A549 (cell line): ENCODE measurements at regions not wholly inside any gene's neighbourhood (a gene's known extent, or its start where the extent isn't known, plus 50 kb on each side); places are given as distances from the start of the nearest gene placed in this dataset.

Source experiments
- ATAC-seq, 2 experiments: fragments of 200-7000 bp in 1 of 2; fragments of >200 bp in 1 of 2; cut with Nextera tagmentation in 1 of 2; cut with Tn5 transposase in 1 of 2; 3 replicates each; pipeline versions ENCODE4 v1.8.0 to v1.9.1; 2018 to 2020; ENCODE audit warnings: mild to moderate bottlenecking in 1 of 2, moderate library complexity in 1 of 2
- CTCF ChIA-PET: fragments of 300-600 bp; sonication (Branson Sonifier 250); formaldehyde crosslinking; extraction: SDS; loops from one replicate; lab custom pipeline; 2021; ENCODE audit warnings: antibody characterized with exemption, inconsistent platforms; lab: Yijun Ruan, JAX
- POLR2A ChIA-PET: fragments of 350-600 bp; formaldehyde crosslinking; extraction: SDS; loops from one replicate; lab custom pipeline; 2021; ENCODE audit warnings: antibody characterized with exemption, inconsistent platforms; lab: Yijun Ruan, JAX
- DNase-seq, 2 experiments: peaks; one replicate each; pipeline versions ENCODE4 v3.0.0 to v3.0.0-alpha.2; 2011 to 2016; ENCODE audit warnings: low read depth in 1 of 2, low spot score in 1 of 2
- FAIRE-seq: peaks from 2 replicates; lab custom pipeline; 2011; peaks lifted over from hg19 to GRCh38; lab: Jason Lieb, UNC
- H3K27ac ChIP-seq, 2 experiments: fragments of >200 bp; sonication (Bioruptor Twin); formaldehyde crosslinking; 3 replicates each; pipeline ENCODE4 v1.5.1; 2016 to 2017
- H3K4me1 ChIP-seq: fragments of >200 bp; sonication (Bioruptor Twin); formaldehyde crosslinking; 3 replicates; pipeline ENCODE4 v1.6.1; 2016
- H3K4me2 ChIP-seq: fragments of >200 bp; sonication (Bioruptor Twin); formaldehyde crosslinking; 3 replicates; pipeline ENCODE4 v1.6.1; 2016
- H3K4me3 ChIP-seq: fragments of >200 bp; sonication (Bioruptor Twin); formaldehyde crosslinking; 3 replicates; pipeline ENCODE4 v1.5.1; 2016
- H3K9me3 ChIP-seq: fragments of >200 bp; sonication (Bioruptor Twin); formaldehyde crosslinking; 3 replicates; pipeline ENCODE4 v1.6.1; 2016
- BHLHE40 ChIP-seq: IDR thresholded peaks from 2 replicates; pipeline ENCODE4 v1.6.1; 2012; ENCODE audit warnings: low read depth, low read length, inconsistent platforms
- CBX2 ChIP-seq: fragments of 200-600 bp; sonication (generic); IDR thresholded peaks from 2 replicates; pipeline ENCODE4 v1.6.1; 2016; ENCODE audit warnings: low read depth, mild to moderate bottlenecking, borderline replicate concordance
- CHD2 ChIP-seq: fragments of 150-350 bp; IDR thresholded peaks from 2 replicates; pipeline ENCODE4 v1.6.1; 2014; ENCODE audit warnings: low read length; ENCODE audit not compliant: partially characterized antibody
- CTCF ChIP-seq: fragments of >200 bp; sonication (Bioruptor Twin); formaldehyde crosslinking; IDR thresholded peaks from 3 replicates; pipeline ENCODE4 v1.5.1; 2016
- EP300 ChIP-seq, 2 experiments: fragments of >200 bp; sonication (Bioruptor Twin); formaldehyde crosslinking; IDR thresholded peaks; 2 replicates in 1 of 2; 3 replicates in 1 of 2; pipeline ENCODE4 v1.6.1; 2016 to 2017
- FOSL2 ChIP-seq, 2 experiments: fragments of 450-650 bp in 1 of 2; fragments of >200 bp in 1 of 2; sonication (Bioruptor Twin) in 1 of 2; formaldehyde crosslinking; IDR thresholded peaks; 2 replicates each; pipeline versions ENCODE4 v1.5.0 to v1.6.1; 2016 to 2020; ENCODE audit warnings: mild to moderate bottlenecking in 1 of 2, moderate library complexity in 1 of 2
- FOXS1 ChIP-seq: fragments of 250-450 bp; sonication (Bioruptor Pico); IDR thresholded peaks from 2 replicates; pipeline ENCODE4 v1.5.0; 2020; ENCODE audit warnings: mild to moderate bottlenecking, moderate library complexity
- HDAC2 ChIP-seq: fragments of 200-600 bp; sonication (generic); IDR thresholded peaks from 2 replicates; pipeline ENCODE4 v1.6.1; 2016
- HOXA7 ChIP-seq: fragments of 250-450 bp; sonication (Bioruptor Pico); IDR thresholded peaks from 2 replicates; pipeline ENCODE4 v1.5.0; 2020; ENCODE audit warnings: mild to moderate bottlenecking, moderate library complexity
- HOXB13 ChIP-seq: fragments of 250-450 bp; sonication (Bioruptor Pico); IDR thresholded peaks from 2 replicates; pipeline ENCODE4 v1.5.0; 2020; ENCODE audit warnings: low read depth, mild to moderate bottlenecking, moderate library complexity
- KDM5A ChIP-seq: fragments of 200-600 bp; sonication (generic); IDR thresholded peaks from 2 replicates; pipeline ENCODE4 v1.6.1; 2016; ENCODE audit warnings: antibody characterized with exemption, mild to moderate bottlenecking
- MYC ChIP-seq: IDR thresholded peaks from 2 replicates; pipeline ENCODE4 v1.6.1; 2012; ENCODE audit warnings: mild to moderate bottlenecking, inconsistent platforms, low read length, improper control_type of control experiment, borderline replicate concordance
- NFE2L2 ChIP-seq: fragments of 150-350 bp; conservative IDR thresholded peaks from 2 replicates; pipeline ENCODE4 v1.6.1; 2014; ENCODE audit warnings: low read length
- NPAS2 ChIP-seq: fragments of 250-450 bp; sonication (Bioruptor Pico); IDR thresholded peaks from 2 replicates; pipeline ENCODE4 v1.8.0; 2022; ENCODE audit warnings: mild to moderate bottlenecking, moderate library complexity, borderline replicate concordance
- NR3C1 ChIP-seq: fragments of >200 bp; sonication (Bioruptor Twin); formaldehyde crosslinking; IDR thresholded peaks from 3 replicates; pipeline ENCODE4 v1.6.1; 2017
- PHF8 ChIP-seq: fragments of 200-600 bp; sonication (generic); IDR thresholded peaks from 2 replicates; pipeline ENCODE4 v1.6.1; 2016; ENCODE audit warnings: low read depth, mild to moderate bottlenecking, antibody characterized with exemption, moderate library complexity, borderline replicate concordance
- POLR2AphosphoS2 ChIP-seq: conservative IDR thresholded peaks from 2 replicates; pipeline ENCODE4 v1.6.1; 2012; ENCODE audit warnings: low read length, improper control_type of control experiment, inconsistent platforms
- RAD21 ChIP-seq, 2 experiments: fragments of >200 bp in 1 of 2; sonication (Bioruptor Twin) in 1 of 2; formaldehyde crosslinking in 1 of 2; IDR thresholded peaks in 1 of 2; conservative IDR thresholded peaks in 1 of 2; 2 replicates in 1 of 2; 3 replicates in 1 of 2; pipeline ENCODE4 v1.6.1; 2012 to 2018; ENCODE audit warnings: inconsistent platforms in 1 of 2
- REST ChIP-seq: fragments of 200-600 bp; sonication (generic); IDR thresholded peaks from 2 replicates; pipeline ENCODE4 v1.6.1; 2016; ENCODE audit warnings: antibody characterized with exemption, mild to moderate bottlenecking, moderate library complexity
- RNF2 ChIP-seq: fragments of 200-600 bp; sonication (generic); IDR thresholded peaks from 2 replicates; pipeline ENCODE4 v1.6.1; 2016; ENCODE audit warnings: low read depth, mild to moderate bottlenecking, antibody characterized with exemption, moderate library complexity, borderline replicate concordance
- SMC3 ChIP-seq: fragments of >200 bp; sonication (Bioruptor Twin); formaldehyde crosslinking; IDR thresholded peaks from 3 replicates; pipeline ENCODE4 v1.6.1; 2018; ENCODE audit warnings: inconsistent platforms
- SREBF2 ChIP-seq: fragments of 450-650 bp; IDR thresholded peaks from 2 replicates; pipeline ENCODE4 v1.6.1; 2014; ENCODE audit warnings: mild to moderate bottlenecking, moderate library complexity
- ZFP36 ChIP-seq: fragments of 450-650 bp; IDR thresholded peaks from 2 replicates; pipeline ENCODE4 v1.6.1; 2014; ENCODE audit warnings: borderline replicate concordance; ENCODE audit not compliant: partially characterized antibody
- ZSCAN20 ChIP-seq: fragments of 250-450 bp; sonication (Bioruptor Pico); IDR thresholded peaks from 2 replicates; pipeline ENCODE4 v1.8.0; 2022; ENCODE audit warnings: mild to moderate bottlenecking, moderate library complexity
- WGBS: methylation state at CpG from one replicate; pipeline ENCODE4 v1.1.6; 2017; ENCODE audit errors: missing lambda C conversion rate; 5-methylcytosine and 5-hydroxymethylcytosine counted together
- TF ChIP-seq, protein P1 (sequence below): IDR thresholded peaks from 2 replicates; pipeline ENCODE4 v1.6.1; 2012
- TF ChIP-seq, protein P2 (sequence below): fragments of 450-650 bp; IDR thresholded peaks from 2 replicates; pipeline ENCODE4 v1.6.1; 2014; ENCODE audit warnings: antibody characterized with exemption
- TF ChIP-seq, protein P3 (sequence below): fragments of >200 bp; sonication (Bioruptor Twin); formaldehyde crosslinking; IDR thresholded peaks from 3 replicates; pipeline ENCODE4 v1.6.1; 2016

DNA sequence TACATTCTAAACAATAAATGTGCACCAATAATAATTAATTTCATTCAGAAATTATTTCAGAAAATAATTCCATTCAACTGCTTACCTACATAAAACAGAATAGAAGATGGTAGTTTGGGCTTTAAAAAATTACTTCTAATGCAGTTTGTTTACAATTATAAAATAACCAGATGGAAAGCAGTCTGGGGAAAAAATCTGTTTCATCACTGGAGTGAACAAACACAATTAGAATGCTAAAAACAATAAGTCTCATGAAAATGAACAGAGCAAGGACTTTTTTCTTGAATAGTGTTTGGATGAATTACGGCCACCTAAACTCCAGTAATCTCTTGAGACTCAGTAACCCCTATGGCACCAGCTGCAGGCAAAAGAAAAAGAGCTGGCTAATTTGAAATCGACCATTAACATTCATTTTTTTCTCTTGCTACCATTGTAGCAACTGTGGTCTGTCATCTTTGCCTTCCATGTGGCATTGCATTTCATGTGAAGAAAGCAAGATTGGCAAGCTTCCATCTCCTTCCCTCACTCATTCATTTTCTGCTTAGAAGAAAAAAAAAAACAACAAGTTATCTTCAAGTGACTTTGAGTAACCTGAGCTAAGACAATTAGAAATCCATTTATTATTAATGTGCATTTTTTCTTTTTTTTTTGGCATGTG, 88.4 kb upstream of the CEP85L start:
- Histone ChIP-seq H3K4me1 (0 out of 3 replicates have a peak, but pooled peaks cover 5% of the 10 kb centered on the region), H3K27ac (no peak overlapping the region), H3K9me3 (no peaks in the 10 kb centered on the region), H3K4me3 (no peak overlapping the region), H3K4me2 (no peak overlapping the region)
- ATAC-seq = no peak
- FAIRE-seq = no peak
- no peak for DNase-seq
- POLR2A ChIA-PET = no interaction called here
- 69% methylated on average over 2 of the region's 2 CpGs for WGBS
- TF ChIP-seq EP300 (IDR thresholded peaks at IDR 0.05) (no peak), RAD21 (conservative IDR thresholded peaks at IDR 0.05 in 1 of 2, IDR thresholded peaks at IDR 0.05 in 1 of 2) (no peak), MYC (no peak), CTCF (no peak), ZSCAN20 (CRISPR knock-in tag) (no peak), HOXB13 (CRISPR knock-in tag) (no peak), HDAC2 (no peak), RNF2 (no peak), BHLHE40 (no peak), NR3C1 (no peak), NFE2L2 (no peak), FOSL2 (IDR thresholded peaks at IDR 0.05) (no peak), FOSL2 (CRISPR knock-in tag; IDR thresholded peaks at IDR 0.05) (no peak)
- TF ChIP-seq, protein P1, sequence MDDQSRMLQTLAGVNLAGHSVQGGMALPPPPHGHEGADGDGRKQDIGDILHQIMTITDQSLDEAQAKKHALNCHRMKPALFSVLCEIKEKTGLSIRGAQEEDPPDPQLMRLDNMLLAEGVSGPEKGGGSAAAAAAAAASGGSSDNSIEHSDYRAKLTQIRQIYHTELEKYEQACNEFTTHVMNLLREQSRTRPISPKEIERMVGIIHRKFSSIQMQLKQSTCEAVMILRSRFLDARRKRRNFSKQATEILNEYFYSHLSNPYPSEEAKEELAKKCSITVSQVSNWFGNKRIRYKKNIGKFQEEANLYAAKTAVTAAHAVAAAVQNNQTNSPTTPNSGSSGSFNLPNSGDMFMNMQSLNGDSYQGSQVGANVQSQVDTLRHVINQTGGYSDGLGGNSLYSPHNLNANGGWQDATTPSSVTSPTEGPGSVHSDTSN = no peak
- TF ChIP-seq, protein P2, sequence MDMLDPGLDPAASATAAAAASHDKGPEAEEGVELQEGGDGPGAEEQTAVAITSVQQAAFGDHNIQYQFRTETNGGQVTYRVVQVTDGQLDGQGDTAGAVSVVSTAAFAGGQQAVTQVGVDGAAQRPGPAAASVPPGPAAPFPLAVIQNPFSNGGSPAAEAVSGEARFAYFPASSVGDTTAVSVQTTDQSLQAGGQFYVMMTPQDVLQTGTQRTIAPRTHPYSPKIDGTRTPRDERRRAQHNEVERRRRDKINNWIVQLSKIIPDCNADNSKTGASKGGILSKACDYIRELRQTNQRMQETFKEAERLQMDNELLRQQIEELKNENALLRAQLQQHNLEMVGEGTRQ = no peak
- CTCF ChIA-PET = interaction anchor here (0.6 kb wide), 2 partner anchors 338 to 833 kb away, joined by 3 read pairs; partner anchors contain the start of gene SLC35F1

DNA sequence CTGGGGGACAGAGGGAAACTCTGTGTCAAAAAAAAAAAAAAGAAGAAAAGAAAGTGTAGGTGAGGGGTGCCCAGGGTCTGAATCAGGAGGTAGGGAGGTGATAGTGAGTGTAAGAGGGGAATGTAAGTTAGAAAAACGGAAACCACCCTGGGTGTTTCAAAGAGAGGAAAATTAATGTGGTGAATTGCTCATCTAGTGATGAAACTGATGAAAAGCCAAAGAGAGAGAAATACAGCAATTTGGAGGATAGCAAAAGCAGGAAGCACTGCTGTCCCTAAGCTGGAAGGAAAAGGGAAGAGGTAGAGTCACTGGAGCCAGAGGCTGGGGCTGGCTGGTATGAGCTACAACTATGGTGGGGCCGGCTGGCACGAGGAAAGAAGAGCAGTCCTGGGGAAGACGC, 85.0 kb upstream of the CEP85L start:
- CTCF ChIA-PET = no interaction called here

More for the DNA sequence above, 85.0 kb upstream of the CEP85L start:
- ATAC-seq (no peak), DNase-seq (no peak), FAIRE-seq (no peak)
- H3K4me3 ChIP-seq = no peak overlapping the region
- no peaks in the 10 kb centered on the region for H3K9me3 ChIP-seq
- WGBS = 55% methylated on average over 4 of the region's 4 CpGs
- 0 out of 3 replicates have a peak, but pooled peaks cover 5% of the 10 kb centered on the region for H3K4me1 ChIP-seq
- TF ChIP-seq, protein P3, sequence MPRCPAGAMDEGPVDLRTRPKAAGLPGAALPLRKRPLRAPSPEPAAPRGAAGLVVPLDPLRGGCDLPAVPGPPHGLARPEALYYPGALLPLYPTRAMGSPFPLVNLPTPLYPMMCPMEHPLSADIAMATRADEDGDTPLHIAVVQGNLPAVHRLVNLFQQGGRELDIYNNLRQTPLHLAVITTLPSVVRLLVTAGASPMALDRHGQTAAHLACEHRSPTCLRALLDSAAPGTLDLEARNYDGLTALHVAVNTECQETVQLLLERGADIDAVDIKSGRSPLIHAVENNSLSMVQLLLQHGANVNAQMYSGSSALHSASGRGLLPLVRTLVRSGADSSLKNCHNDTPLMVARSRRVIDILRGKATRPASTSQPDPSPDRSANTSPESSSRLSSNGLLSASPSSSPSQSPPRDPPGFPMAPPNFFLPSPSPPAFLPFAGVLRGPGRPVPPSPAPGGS = no peak
- TF ChIP-seq HOXA7 (CRISPR knock-in tag) (no peak), PHF8 (no peak), SREBF2 (no peak), POLR2AphosphoS2 (no peak), MYC (no peak), SMC3 (no peak), ZFP36 (no peak), FOXS1 (CRISPR knock-in tag) (no peak), KDM5A (no peak), CBX2 (no peak), REST (no peak), CHD2 (no peak), NPAS2 (CRISPR knock-in tag) (no peak)
- TF ChIP-seq, protein P2 = no peak
- POLR2A ChIA-PET = no interaction called here
- no peak overlapping the region for H3K4me2 ChIP-seq
- no peak overlapping the region for H3K27ac ChIP-seq
